ENCODE measurements at regions not wholly inside any gene's neighbourhood (a gene's known extent, or its start where the extent isn't known, plus 50 kb on each side); places are given as distances from the start of the nearest gene placed in this dataset.
A peak's percentile ranks its signal among the peaks of the same experiment; 100 is the strongest.

DNA sequence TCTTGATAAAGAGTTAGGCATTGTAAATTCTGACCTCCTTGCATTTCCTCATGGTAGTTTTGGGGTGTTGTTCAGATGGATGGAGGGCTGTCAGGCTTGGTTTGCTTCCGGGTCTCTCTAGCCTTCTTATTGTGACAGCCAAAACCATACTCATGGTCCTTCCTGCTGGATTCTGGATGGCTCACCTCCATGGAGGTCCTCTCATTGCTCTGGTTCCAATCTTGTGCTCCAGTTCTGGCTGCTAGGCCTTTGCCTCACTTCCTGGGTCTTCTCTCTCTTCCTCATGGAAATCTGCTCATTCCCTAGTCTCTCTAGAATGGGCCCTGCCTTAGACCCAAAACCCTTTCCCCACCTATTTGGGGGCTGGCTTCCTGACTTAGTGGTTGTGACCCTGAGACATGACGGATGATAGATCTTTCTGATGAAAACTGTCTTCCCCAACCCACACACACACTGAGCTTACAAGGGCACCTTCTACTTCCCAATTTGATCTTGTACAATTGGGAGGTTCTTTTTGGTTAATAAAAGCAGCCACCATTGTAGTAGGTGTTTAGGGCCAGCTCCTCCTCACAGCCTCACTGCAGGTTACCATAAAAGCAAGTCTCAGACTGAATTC is 66.2 kb upstream of the XCR1 start:
- DNase-seq (ENCODE audit: low read depth): no peak
- no peak overlapping the region for H3K4me3 ChIP-seq (ENCODE audit: low read depth, low read length)
- TF ChIP-seq, protein P1, sequence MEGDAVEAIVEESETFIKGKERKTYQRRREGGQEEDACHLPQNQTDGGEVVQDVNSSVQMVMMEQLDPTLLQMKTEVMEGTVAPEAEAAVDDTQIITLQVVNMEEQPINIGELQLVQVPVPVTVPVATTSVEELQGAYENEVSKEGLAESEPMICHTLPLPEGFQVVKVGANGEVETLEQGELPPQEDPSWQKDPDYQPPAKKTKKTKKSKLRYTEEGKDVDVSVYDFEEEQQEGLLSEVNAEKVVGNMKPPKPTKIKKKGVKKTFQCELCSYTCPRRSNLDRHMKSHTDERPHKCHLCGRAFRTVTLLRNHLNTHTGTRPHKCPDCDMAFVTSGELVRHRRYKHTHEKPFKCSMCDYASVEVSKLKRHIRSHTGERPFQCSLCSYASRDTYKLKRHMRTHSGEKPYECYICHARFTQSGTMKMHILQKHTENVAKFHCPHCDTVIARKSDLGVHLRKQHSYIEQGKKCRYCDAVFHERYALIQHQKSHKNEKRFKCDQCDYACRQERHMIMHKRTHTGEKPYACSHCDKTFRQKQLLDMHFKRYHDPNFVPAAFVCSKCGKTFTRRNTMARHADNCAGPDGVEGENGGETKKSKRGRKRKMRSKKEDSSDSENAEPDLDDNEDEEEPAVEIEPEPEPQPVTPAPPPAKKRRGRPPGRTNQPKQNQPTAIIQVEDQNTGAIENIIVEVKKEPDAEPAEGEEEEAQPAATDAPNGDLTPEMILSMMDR (IDR thresholded peaks at IDR 0.05; ENCODE audit: low read depth, low read length, missing control alignments): no peak

DNA sequence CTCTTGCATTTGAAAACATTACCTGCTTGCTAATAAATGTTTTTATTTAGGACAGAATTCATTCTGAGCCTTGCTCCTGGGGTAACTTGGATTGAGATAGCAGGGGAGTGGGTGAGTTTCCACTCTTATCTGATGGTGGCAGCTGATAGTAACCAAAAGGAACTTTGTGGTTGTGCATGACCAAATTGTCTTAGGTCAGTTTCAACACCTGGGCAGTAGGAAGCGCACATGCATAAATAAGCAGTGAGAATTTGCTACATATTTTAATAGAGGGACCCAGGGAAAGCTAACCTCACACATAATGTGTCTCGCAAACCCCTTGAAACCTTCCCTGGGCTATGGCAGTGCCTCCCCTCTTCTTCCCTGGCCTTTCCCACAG is 65.4 kb upstream of the XCR1 start:
- peak; percentile 78 for DNase-seq (ENCODE audit: low read depth)
- TF ChIP-seq, protein P1 (IDR thresholded peaks at IDR 0.05; ENCODE audit: low read depth, low read length, missing control alignments): no peak
- no peak overlapping the region for H3K4me3 ChIP-seq (ENCODE audit: low read depth, low read length)

DNA sequence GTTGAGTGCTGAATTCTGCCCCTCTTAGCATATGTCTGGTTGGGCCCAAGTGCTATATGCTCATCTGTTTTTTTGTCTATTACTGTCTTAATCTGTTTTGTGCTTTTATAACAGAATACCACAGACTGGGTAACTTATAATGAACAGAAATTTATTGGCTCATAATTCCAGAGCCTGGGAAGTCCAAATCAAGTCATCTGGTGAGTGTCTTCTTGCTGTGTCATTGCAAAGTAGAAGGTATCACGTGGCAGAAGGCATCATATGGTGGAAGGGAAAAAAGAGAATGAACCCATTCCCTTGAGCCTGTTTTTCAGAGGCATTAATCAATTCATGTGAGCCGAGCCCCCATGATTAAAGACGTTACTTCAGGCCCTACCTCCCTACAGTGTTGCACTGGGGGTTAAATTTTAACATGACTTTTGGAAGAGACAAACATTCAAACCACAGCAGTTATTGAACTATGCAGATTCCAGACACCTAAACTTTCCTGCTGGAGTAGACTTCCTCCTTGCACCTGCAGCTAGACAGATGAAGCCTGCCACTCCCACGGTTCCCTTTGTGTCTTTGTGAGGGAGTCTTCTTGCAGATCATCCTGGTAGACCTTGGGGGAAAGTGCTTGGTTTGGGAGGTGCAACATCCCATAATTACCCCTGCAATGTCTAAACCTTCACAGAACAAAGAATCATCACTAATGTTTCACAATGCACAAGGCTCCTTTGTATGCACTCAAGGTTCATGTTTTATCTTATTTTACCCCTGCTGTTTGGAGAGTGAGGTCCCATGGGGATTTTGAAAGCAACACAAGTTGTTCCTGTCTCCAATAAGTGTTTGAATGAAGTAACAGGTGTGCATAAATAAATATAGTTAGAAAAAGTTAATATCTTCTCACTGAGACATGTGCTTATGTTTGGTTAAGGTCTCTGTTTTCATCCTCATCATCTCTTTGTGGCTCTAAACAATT is 64.7 kb upstream of the XCR1 start:
- no peak for DNase-seq (ENCODE audit: low read depth)
- TF ChIP-seq, protein P1 (IDR thresholded peaks at IDR 0.05; ENCODE audit: low read depth, low read length, missing control alignments): no peak
- H3K4me3 ChIP-seq (ENCODE audit: low read depth, low read length): no peak overlapping the region

DNA sequence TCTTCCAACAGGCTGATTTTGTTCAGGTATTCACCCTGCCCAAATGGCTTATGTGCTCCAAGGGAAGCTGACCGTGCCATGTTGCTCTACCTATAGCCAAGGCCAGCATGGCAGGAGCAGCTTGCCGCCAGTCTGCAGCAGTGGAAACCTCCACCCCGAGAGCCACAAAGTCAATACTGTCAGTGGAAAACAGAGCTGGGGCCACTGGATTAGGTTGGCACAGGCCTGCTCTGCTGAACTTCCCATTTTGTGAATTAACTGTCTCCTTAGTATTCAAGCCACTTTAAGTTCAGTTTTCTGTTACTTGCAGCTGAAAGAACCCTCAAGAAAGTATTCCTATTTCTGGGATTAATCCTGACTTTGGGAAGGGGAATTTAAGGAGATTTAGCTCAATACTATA is 63.8 kb upstream of the XCR1 start:
- TF ChIP-seq, protein P1 (IDR thresholded peaks at IDR 0.05; ENCODE audit: low read depth, low read length, missing control alignments): no peak
- H3K4me3 ChIP-seq (ENCODE audit: low read depth, low read length): no peak overlapping the region
- no peak for DNase-seq (ENCODE audit: low read depth)

DNA sequence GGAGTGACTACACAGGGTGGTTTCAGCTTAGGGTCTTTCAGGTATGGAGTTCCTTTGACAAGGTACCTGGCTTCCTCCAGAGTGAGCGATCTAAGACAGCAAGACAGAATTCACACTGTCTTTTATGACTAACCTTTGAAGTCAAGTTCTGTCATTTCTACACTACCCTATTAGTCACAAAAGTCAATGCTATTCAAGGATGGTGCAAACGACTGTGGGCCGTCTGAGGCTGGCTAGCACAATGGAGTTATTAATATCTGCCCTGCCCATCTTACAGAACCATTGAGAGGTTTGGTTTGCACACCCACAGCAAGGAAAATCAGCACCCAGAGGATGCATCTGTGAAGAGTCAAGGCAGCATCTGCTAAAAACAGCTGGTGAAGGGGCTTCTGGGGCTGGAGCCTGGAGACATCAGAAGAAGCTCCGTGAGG is 62.9 kb upstream of the XCR1 start:
- DNase-seq (ENCODE audit: low read depth): no peak
- H3K4me3 ChIP-seq (ENCODE audit: low read depth, low read length): no peak overlapping the region
- TF ChIP-seq, protein P1 (IDR thresholded peaks at IDR 0.05; ENCODE audit: low read depth, low read length, missing control alignments): no peak

DNA sequence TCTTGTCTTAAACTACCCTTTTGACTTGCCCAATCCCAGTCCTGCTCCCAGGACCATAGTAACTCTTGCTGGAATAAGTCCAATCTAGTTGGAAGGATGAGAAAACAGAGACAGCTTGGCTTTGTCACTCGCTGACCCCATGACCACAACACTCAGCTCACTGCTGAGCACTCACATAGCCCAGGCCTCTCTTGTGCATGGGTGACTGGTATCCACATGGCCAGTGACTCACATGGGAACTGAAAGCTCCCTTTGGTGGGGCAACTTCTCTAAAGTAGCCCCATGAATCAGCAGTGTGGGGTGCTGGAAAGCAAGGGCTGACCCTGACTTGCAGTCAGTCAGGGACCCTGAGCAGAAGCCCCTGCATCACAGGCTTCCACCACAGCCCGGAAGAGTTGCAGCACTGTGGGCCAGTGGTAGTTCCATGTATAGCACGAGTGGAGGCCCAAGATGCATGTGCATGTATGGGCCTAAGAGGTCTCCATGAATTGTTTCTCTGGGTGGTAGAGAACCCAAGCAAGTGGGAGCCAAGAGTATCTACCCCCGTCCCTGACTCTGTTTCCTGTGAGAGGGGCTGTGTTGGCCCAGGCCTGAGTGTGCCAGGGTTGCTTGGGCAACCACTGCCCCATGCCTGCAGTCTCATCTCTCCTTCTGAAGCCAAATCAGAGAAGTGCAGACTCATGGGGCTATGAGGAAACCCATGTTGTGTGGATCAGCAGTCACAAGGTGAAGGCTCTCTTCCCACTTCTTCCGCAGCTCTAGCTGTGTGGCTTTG is 62.1 kb upstream of the XCR1 start:
- DNase-seq (ENCODE audit: low read depth): peak; percentile 67
- H3K4me3 ChIP-seq (ENCODE audit: low read depth, low read length): no peak overlapping the region
- TF ChIP-seq, protein P1 (IDR thresholded peaks at IDR 0.05; ENCODE audit: low read depth, low read length, missing control alignments): no peak
